SK-N-SH (cell line): ENCODE measurements at regions not wholly inside any gene's neighbourhood (a gene's known extent, or its start where the extent isn't known, plus 50 kb on each side); places are given as distances from the start of the nearest gene placed in this dataset.

Experiments
- CTCF ChIA-PET: fragments of 300-600, 350-600 bp; formaldehyde crosslinking; extraction: SDS; loops from one replicate; lab custom pipeline; 2021; lab: Yijun Ruan, JAX
- POLR2A ChIA-PET: fragments of 350-600 bp; sonication (Branson Sonifier 250); formaldehyde crosslinking; extraction: SDS; loops from one replicate; lab custom pipeline; 2020; ENCODE audit warnings: antibody characterized with exemption, inconsistent platforms; lab: Yijun Ruan, JAX
- DNase-seq: peaks from one replicate; pipeline ENCODE4 v3.0.0; 2012
- H2AFZ ChIP-seq: fragments of 200-600 bp; sonication (generic); 2 replicates; pipeline ENCODE4 v1.8.1; 2016; ENCODE audit warnings: antibody characterized with exemption, mild to moderate bottlenecking, low read depth
- H3F3A ChIP-seq: fragments of 200-600 bp; sonication (generic); replicated peaks from 2 replicates; pipeline ENCODE3; 2016; ENCODE audit warnings: antibody characterized with exemption, mild to moderate bottlenecking; ENCODE audit not compliant: insufficient read depth
- H3K27ac ChIP-seq, 2 experiments: fragments of 200-500 bp in 1 of 2; fragments of 200-600 bp in 1 of 2; sonication (Bioruptor generic) in 1 of 2; sonication (generic), shearing (Covaris generic) in 1 of 2; 2 replicates each; pipeline versions ENCODE4 v1.5.1 to v1.6.1; 2014 to 2016; ENCODE audit warnings: low read depth in 2 of 2, inconsistent platforms in 1 of 2, low read length in 1 of 2, mild to moderate bottlenecking in 1 of 2, mixed read lengths in 1 of 2
- H3K27me3 ChIP-seq: fragments of 200-600 bp; sonication (generic), shearing (Covaris generic); 2 replicates; pipeline ENCODE4 v1.6.1; 2016; ENCODE audit warnings: mixed run types; ENCODE audit not compliant: insufficient read depth
- H3K36me3 ChIP-seq, 2 experiments: fragments of 200-500 bp in 1 of 2; fragments of 200-600 bp in 1 of 2; sonication (Bioruptor generic) in 1 of 2; sonication (generic) in 1 of 2; replicated peaks in 1 of 2; 2 replicates each; pipeline versions ENCODE3 to v1.5.1; 2014 to 2016; ENCODE audit warnings: low read length in 1 of 2, mild to moderate bottlenecking in 1 of 2; ENCODE audit not compliant: insufficient read depth in 2 of 2, control insufficient read depth in 1 of 2
- H3K4me1 ChIP-seq, 2 experiments: fragments of 200-500 bp in 1 of 2; fragments of 200-600 bp in 1 of 2; sonication (Bioruptor generic) in 1 of 2; sonication (generic), shearing (Covaris generic) in 1 of 2; 2 replicates each; pipeline versions ENCODE4 v1.5.1 to v1.6.1; 2014 to 2016; ENCODE audit warnings: low read depth in 1 of 2, low read length in 1 of 2, mixed run types in 1 of 2; ENCODE audit not compliant: insufficient read depth in 2 of 2, control insufficient read depth in 1 of 2
- H3K4me2 ChIP-seq: fragments of 200-600 bp; sonication (generic), shearing (Covaris generic); 2 replicates; pipeline ENCODE4 v1.6.1; 2017; ENCODE audit warnings: mixed run types
- H3K4me3 ChIP-seq, 2 experiments: fragments of 200-500 bp in 1 of 2; fragments of 200-600 bp in 1 of 2; sonication (Bioruptor generic) in 1 of 2; sonication (generic), shearing (Covaris generic) in 1 of 2; 2 replicates each; pipeline versions ENCODE4 v1.5.1 to v1.8.1; 2014 to 2016; ENCODE audit warnings: low read depth in 2 of 2, inconsistent platforms in 1 of 2, low read length in 1 of 2, mild to moderate bottlenecking in 1 of 2, mixed read lengths in 1 of 2, moderate library complexity in 1 of 2
- H3K79me2 ChIP-seq: fragments of 200-600 bp; sonication (generic); 2 replicates; pipeline ENCODE4 v1.8.1; 2017; ENCODE audit warnings: mild to moderate bottlenecking; ENCODE audit not compliant: insufficient read depth
- H3K9ac ChIP-seq: fragments of 200-600 bp; sonication (generic); 2 replicates; pipeline ENCODE4 v1.6.1; 2017; ENCODE audit warnings: mixed run types
- H3K9me2 ChIP-seq: fragments of 200-600 bp; sonication (generic); 2 replicates; pipeline ENCODE4 v1.6.1; 2017; ENCODE audit warnings: mixed run types
- H3K9me3 ChIP-seq: fragments of 200-600 bp; sonication (generic); 2 replicates; pipeline ENCODE4 v1.6.1; 2017; ENCODE audit warnings: mixed run types, mild to moderate bottlenecking, moderate library complexity
- H4K20me1 ChIP-seq: fragments of 200-600 bp; sonication (generic); 2 replicates; pipeline ENCODE4 v1.6.1; 2017; ENCODE audit warnings: mild to moderate bottlenecking, mixed run types; ENCODE audit not compliant: insufficient read depth
- CHD2 ChIP-seq: fragments of 150-350 bp; IDR thresholded peaks from 2 replicates; pipeline ENCODE4 v1.6.1; 2018; ENCODE audit warnings: low read length; ENCODE audit not compliant: partially characterized antibody
- EP300 ChIP-seq, 2 experiments: IDR thresholded peaks; 2 replicates each; pipeline versions ENCODE4 v1.4.0 to v1.6.1; 2012; ENCODE audit warnings: borderline replicate concordance in 1 of 2, low read depth in 1 of 2, low read length in 1 of 2
- FOSL2 ChIP-seq: IDR thresholded peaks from 2 replicates; pipeline ENCODE4 v1.4.0; 2012; ENCODE audit warnings: low read depth, mild to moderate bottlenecking, moderate library complexity, borderline replicate concordance
- FOXJ3 ChIP-seq: sonication (generic); formaldehyde crosslinking; IDR thresholded peaks from 2 replicates; pipeline ENCODE4 v1.5.1; 2020; ENCODE audit warnings: mild to moderate bottlenecking, missing genetic modification reagents
- FOXM1 ChIP-seq: IDR thresholded peaks from 2 replicates; pipeline ENCODE4 v1.4.0; 2012; ENCODE audit warnings: low read depth, mild to moderate bottlenecking
- GABPA ChIP-seq: IDR thresholded peaks from 2 replicates; pipeline ENCODE4 v1.4.0; 2012; ENCODE audit warnings: low read depth, mild to moderate bottlenecking
- JUND ChIP-seq: IDR thresholded peaks from 2 replicates; pipeline ENCODE4 v1.4.0; 2012
- MEF2A ChIP-seq: IDR thresholded peaks from 2 replicates; pipeline ENCODE4 v1.4.0; 2012; ENCODE audit warnings: low read depth, borderline replicate concordance
- MXI1 ChIP-seq: IDR thresholded peaks from 2 replicates; pipeline ENCODE4 v1.6.1; 2012; ENCODE audit warnings: mild to moderate bottlenecking, low read depth, low read length, improper control_type of control experiment
- PBX3 ChIP-seq: IDR thresholded peaks from 2 replicates; pipeline ENCODE4; 2012
- POLR2AphosphoS5 ChIP-seq: IDR thresholded peaks from 2 replicates; pipeline ENCODE4 v1.6.1; 2012; ENCODE audit warnings: low read depth, low read length
- RCOR1 ChIP-seq: fragments of 150-350 bp; IDR thresholded peaks from 2 replicates; pipeline ENCODE4 v1.6.1; 2017; ENCODE audit warnings: antibody characterized with exemption, low read length
- RFX5 ChIP-seq: IDR thresholded peaks from 2 replicates; pipeline ENCODE4 v1.6.1; 2012; ENCODE audit warnings: mild to moderate bottlenecking, improper control_type of control experiment, low read length
- TAF1 ChIP-seq: IDR thresholded peaks from 2 replicates; pipeline ENCODE4 v1.6.1; 2012; ENCODE audit warnings: low read depth, mild to moderate bottlenecking, low read length, moderate library complexity, borderline replicate concordance
- TCF12 ChIP-seq: IDR thresholded peaks from 2 replicates; pipeline ENCODE4 v1.4.0; 2012
- USF2 ChIP-seq: fragments of 150-350 bp; IDR thresholded peaks from 2 replicates; pipeline ENCODE4 v1.6.1; 2017; ENCODE audit warnings: antibody characterized with exemption, low read length, low read depth, borderline replicate concordance
- WGBS: methylation state at CpG from one replicate; pipeline ENCODE4 v1.1.6; 2017; ENCODE audit warnings: low lambda C conversion rate; 5-methylcytosine and 5-hydroxymethylcytosine counted together
- TF ChIP-seq, protein P1 (sequence below): IDR thresholded peaks from 2 replicates; pipeline ENCODE4 v1.6.1; 2012; ENCODE audit warnings: mild to moderate bottlenecking, low read depth, low read length, moderate library complexity
- TF ChIP-seq, protein P2 (sequence below): fragments of 200-600 bp; sonication (generic); IDR thresholded peaks from 2 replicates; pipeline ENCODE4 v1.6.1; 2017; ENCODE audit warnings: antibody characterized with exemption, mild to moderate bottlenecking, moderate library complexity
- TF ChIP-seq, protein P3 (sequence below): fragments of 150-350 bp; IDR thresholded peaks from 2 replicates; pipeline ENCODE4 v1.6.1; 2016; ENCODE audit warnings: mild to moderate bottlenecking, low read depth, low read length

GRCh38 chr4:134408897-134409296, 207.3 kb upstream of the PABPC4L start:
- Histone ChIP-seq H4K20me1 (no peaks in the 10 kb centered on the region), H3K4me3 (no peak overlapping the region), H3K9me3 (no peaks in the 10 kb centered on the region), H3K36me3 (no peaks in the 10 kb centered on the region), H3K9me2 (no peaks in the 10 kb centered on the region), H3K9ac (no peak overlapping the region), H3K4me1 (no peaks in the 10 kb centered on the region; a peak in 1 of 4 replicates), H3F3A (no peaks in the 10 kb centered on the region), H3K27me3 (no peaks in the 10 kb centered on the region), H3K27ac (no peak overlapping the region), H2AFZ (no peak overlapping the region), H3K4me2 (no peak overlapping the region), H3K79me2 (no peaks in the 10 kb centered on the region)
- CTCF ChIA-PET: interaction anchor here (0.9 kb wide), 1 partner anchor 1262 kb away, joined by 3 read pairs; no protein-coding TSS in a partner anchor
- WGBS: 3% methylated on average over 2 of the region's 2 CpGs
- DNase-seq: no peak
- POLR2A ChIA-PET: no interaction called here
- TF ChIP-seq, protein P1, sequence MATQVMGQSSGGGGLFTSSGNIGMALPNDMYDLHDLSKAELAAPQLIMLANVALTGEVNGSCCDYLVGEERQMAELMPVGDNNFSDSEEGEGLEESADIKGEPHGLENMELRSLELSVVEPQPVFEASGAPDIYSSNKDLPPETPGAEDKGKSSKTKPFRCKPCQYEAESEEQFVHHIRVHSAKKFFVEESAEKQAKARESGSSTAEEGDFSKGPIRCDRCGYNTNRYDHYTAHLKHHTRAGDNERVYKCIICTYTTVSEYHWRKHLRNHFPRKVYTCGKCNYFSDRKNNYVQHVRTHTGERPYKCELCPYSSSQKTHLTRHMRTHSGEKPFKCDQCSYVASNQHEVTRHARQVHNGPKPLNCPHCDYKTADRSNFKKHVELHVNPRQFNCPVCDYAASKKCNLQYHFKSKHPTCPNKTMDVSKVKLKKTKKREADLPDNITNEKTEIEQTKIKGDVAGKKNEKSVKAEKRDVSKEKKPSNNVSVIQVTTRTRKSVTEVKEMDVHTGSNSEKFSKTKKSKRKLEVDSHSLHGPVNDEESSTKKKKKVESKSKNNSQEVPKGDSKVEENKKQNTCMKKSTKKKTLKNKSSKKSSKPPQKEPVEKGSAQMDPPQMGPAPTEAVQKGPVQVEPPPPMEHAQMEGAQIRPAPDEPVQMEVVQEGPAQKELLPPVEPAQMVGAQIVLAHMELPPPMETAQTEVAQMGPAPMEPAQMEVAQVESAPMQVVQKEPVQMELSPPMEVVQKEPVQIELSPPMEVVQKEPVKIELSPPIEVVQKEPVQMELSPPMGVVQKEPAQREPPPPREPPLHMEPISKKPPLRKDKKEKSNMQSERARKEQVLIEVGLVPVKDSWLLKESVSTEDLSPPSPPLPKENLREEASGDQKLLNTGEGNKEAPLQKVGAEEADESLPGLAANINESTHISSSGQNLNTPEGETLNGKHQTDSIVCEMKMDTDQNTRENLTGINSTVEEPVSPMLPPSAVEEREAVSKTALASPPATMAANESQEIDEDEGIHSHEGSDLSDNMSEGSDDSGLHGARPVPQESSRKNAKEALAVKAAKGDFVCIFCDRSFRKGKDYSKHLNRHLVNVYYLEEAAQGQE: no peak
- TF ChIP-seq FOXJ3 (CRISPR knock-in tag) (no peak), TAF1 (no peak), EP300 (IDR thresholded peaks at IDR 0.05; ENCODE audit: borderline replicate concordance in 1 of 2, low read depth in 1 of 2, low read length in 1 of 2) (no peak)

- no peaks in the 10 kb centered on the region for H3K36me3 ChIP-seq
- no peak overlapping the region for H3K9ac ChIP-seq
- H4K20me1 ChIP-seq: no peaks in the 10 kb centered on the region
- WGBS: 0% methylated on average over 2 of the region's 2 CpGs
- no peaks in the 10 kb centered on the region for H3K79me2 ChIP-seq
- no peaks in the 10 kb centered on the region for H3F3A ChIP-seq
- H3K9me2 ChIP-seq: no peaks in the 10 kb centered on the region
- no peak overlapping the region for H3K4me2 ChIP-seq
- no peak overlapping the region for H3K4me3 ChIP-seq
- TF ChIP-seq MXI1 (no peak), TCF12 (no peak), TAF1 (no peak), FOXM1 (no peak), RFX5 (no peak), RCOR1 (no peak), JUND (no peak), GABPA (no peak), FOSL2 (no peak), EP300 (IDR thresholded peaks at IDR 0.05; ENCODE audit: borderline replicate concordance in 1 of 2, low read depth in 1 of 2, low read length in 1 of 2) (no peak), POLR2AphosphoS5 (no peak), PBX3 (no peak), MEF2A (no peak), CHD2 (no peak), USF2 (no peak)
- TF ChIP-seq, protein P2, sequence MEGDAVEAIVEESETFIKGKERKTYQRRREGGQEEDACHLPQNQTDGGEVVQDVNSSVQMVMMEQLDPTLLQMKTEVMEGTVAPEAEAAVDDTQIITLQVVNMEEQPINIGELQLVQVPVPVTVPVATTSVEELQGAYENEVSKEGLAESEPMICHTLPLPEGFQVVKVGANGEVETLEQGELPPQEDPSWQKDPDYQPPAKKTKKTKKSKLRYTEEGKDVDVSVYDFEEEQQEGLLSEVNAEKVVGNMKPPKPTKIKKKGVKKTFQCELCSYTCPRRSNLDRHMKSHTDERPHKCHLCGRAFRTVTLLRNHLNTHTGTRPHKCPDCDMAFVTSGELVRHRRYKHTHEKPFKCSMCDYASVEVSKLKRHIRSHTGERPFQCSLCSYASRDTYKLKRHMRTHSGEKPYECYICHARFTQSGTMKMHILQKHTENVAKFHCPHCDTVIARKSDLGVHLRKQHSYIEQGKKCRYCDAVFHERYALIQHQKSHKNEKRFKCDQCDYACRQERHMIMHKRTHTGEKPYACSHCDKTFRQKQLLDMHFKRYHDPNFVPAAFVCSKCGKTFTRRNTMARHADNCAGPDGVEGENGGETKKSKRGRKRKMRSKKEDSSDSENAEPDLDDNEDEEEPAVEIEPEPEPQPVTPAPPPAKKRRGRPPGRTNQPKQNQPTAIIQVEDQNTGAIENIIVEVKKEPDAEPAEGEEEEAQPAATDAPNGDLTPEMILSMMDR: no peak
- TF ChIP-seq, protein P3, sequence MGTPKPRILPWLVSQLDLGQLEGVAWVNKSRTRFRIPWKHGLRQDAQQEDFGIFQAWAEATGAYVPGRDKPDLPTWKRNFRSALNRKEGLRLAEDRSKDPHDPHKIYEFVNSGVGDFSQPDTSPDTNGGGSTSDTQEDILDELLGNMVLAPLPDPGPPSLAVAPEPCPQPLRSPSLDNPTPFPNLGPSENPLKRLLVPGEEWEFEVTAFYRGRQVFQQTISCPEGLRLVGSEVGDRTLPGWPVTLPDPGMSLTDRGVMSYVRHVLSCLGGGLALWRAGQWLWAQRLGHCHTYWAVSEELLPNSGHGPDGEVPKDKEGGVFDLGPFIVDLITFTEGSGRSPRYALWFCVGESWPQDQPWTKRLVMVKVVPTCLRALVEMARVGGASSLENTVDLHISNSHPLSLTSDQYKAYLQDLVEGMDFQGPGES: no peak
- H2AFZ ChIP-seq: no peak overlapping the region
- H3K4me1 ChIP-seq: no peaks in the 10 kb centered on the region
- H3K27me3 ChIP-seq: no peaks in the 10 kb centered on the region
- no peaks in the 10 kb centered on the region for H3K9me3 ChIP-seq
- H3K27ac ChIP-seq: no peak overlapping the region
- no peak for DNase-seq
- ChIA-PET POLR2A (no interaction called here), CTCF (no interaction called here)
These were observed 200.2 kb upstream of the PABPC4L start for GRCh38 chr4:134401798-134402197.
